HCT116 (cell line): ENCODE measurements at regions not wholly inside any gene's neighbourhood (a gene's known extent, or its start where the extent isn't known, plus 50 kb on each side); places are given as distances from the start of the nearest gene placed in this dataset.

ENCODE experiments used
- ATAC-seq: fragments of 200-7000 bp; cut with Tn5 transposase; 2 replicates; pipeline ENCODE4 v1.9.1; 2020; ENCODE audit warnings: mild to moderate bottlenecking, moderate library complexity
- BruUV-seq: library from RNA; stranded (reverse); fragments of 400-500 nt; replicated peaks from 2 replicates; lab custom pipeline; 2021; lab: Mats Ljungman, UMichigan
- CTCF ChIA-PET: fragments of 300-600 bp; sonication (Branson Sonifier 250); formaldehyde crosslinking; loops from one replicate; lab custom pipeline; 2021; ENCODE audit warnings: antibody characterized with exemption; lab: Charles Lee
- POLR2A ChIA-PET: fragments of 300-600, 350-600 bp; sonication (Branson Sonifier 250); formaldehyde crosslinking; loops from one replicate; lab custom pipeline; 2021; ENCODE audit warnings: antibody characterized with exemption; lab: Charles Lee
- RAD21 ChIA-PET, 2 experiments: fragments of 300-600 bp; sonication (Branson Sonifier 250); formaldehyde crosslinking; loops; one replicate each; lab custom pipeline; 2023; ENCODE audit warnings: low total read pairs in 2 of 2; ENCODE audit not compliant: uncharacterized antibody in 2 of 2, unreplicated experiment in 2 of 2, low non-redundant PET in 1 of 2; lab: Charles Lee
- DNase-seq: peaks from one replicate; pipeline ENCODE4 v3.0.0-alpha.2; 2010; ENCODE audit warnings: low read depth, low spot score
- H2AFZ ChIP-seq: fragments of 200-600 bp; shearing (Covaris generic), sonication (generic); 2 replicates; pipeline ENCODE4 v1.6.1; 2017; ENCODE audit warnings: low read depth, mixed run types, mixed read lengths, antibody characterized with exemption, low read length; ENCODE audit not compliant: poor library complexity, severe bottlenecking
- H3K27ac ChIP-seq: 2 replicates; pipeline ENCODE4 v1.5.1; 2012; ENCODE audit warnings: low read depth, low read length
- H3K27me3 ChIP-seq: fragments of 200-600 bp; sonication (generic); 2 replicates; pipeline ENCODE4 v1.6.1; 2016; ENCODE audit warnings: mixed run types, low read length, mixed read lengths; ENCODE audit not compliant: insufficient read depth
- H3K36me3 ChIP-seq, 2 experiments: fragments of 200-500 bp in 1 of 2; fragments of 200-600 bp in 1 of 2; sonication (Bioruptor generic) in 1 of 2; sonication (generic) in 1 of 2; 2 replicates each; pipeline versions ENCODE4 v1.5.1 to v1.6.1; 2014 to 2016; ENCODE audit warnings: low read length in 2 of 2, inconsistent platforms in 1 of 2, mixed read lengths in 1 of 2, mixed run types in 1 of 2; ENCODE audit not compliant: insufficient read depth in 2 of 2, control insufficient read depth in 1 of 2
- H3K4me1 ChIP-seq, 2 experiments: fragments of 200-600 bp in 1 of 2; sonication (generic) in 1 of 2; 2 replicates each; pipeline versions ENCODE4 v1.5.1 to v1.6.1; 2012 to 2017; ENCODE audit warnings: low read length in 2 of 2, inconsistent platforms in 1 of 2, mild to moderate bottlenecking in 1 of 2, mixed read lengths in 1 of 2, mixed run types in 1 of 2, moderate library complexity in 1 of 2; ENCODE audit not compliant: insufficient read depth in 2 of 2, control insufficient read depth in 1 of 2
- H3K4me2 ChIP-seq: fragments of 200-600 bp; sonication (generic); 2 replicates; pipeline ENCODE4 v1.6.1; 2017; ENCODE audit warnings: mixed run types, low read length, mixed read lengths
- H3K4me3 ChIP-seq, 2 experiments: fragments of 200-600 bp in 1 of 2; sonication (generic) in 1 of 2; replicated peaks in 1 of 2; 2 replicates each; pipeline ENCODE4 v1.5.1; 2011 to 2016; ENCODE audit warnings: low read length in 2 of 2, control low read depth in 1 of 2, low read depth in 1 of 2, mild to moderate bottlenecking in 1 of 2, mixed read lengths in 1 of 2, mixed run types in 1 of 2
- H3K79me2 ChIP-seq: fragments of 200-600 bp; sonication (generic); 2 replicates; pipeline ENCODE4 v1.6.1; 2017; ENCODE audit warnings: mild to moderate bottlenecking, mixed run types, low read length, moderate library complexity, mixed read lengths; ENCODE audit not compliant: insufficient read depth
- H3K9ac ChIP-seq: fragments of 200-600 bp; sonication (generic); 2 replicates; pipeline ENCODE4 v1.6.1; 2016; ENCODE audit warnings: low read length, mixed read lengths
- H3K9me2 ChIP-seq: fragments of 200-600 bp; sonication (generic), shearing (Covaris generic); 2 replicates; pipeline ENCODE4 v1.6.1; 2017; ENCODE audit warnings: mixed run types, mild to moderate bottlenecking, moderate library complexity; ENCODE audit not compliant: insufficient read depth
- H3K9me3 ChIP-seq, 2 experiments: fragments of 200-500 bp in 1 of 2; fragments of 200-600 bp in 1 of 2; sonication (Bioruptor generic) in 1 of 2; sonication (generic) in 1 of 2; 2 replicates each; pipeline ENCODE4 v1.6.1; 2014 to 2017; ENCODE audit warnings: low read length in 2 of 2, mixed read lengths in 2 of 2, inconsistent platforms in 1 of 2, low read depth in 1 of 2, mild to moderate bottlenecking in 1 of 2, mixed run types in 1 of 2, moderate library complexity in 1 of 2; ENCODE audit not compliant: control insufficient read depth in 1 of 2, insufficient read depth in 1 of 2
- H4K20me1 ChIP-seq: fragments of 200-600 bp; sonication (generic), shearing (Covaris generic); 2 replicates; pipeline ENCODE4 v1.6.1; 2017; ENCODE audit warnings: mixed run types, mild to moderate bottlenecking, moderate library complexity; ENCODE audit not compliant: insufficient read depth
- CBX3 ChIP-seq: IDR thresholded peaks from 2 replicates; pipeline ENCODE4 v1.6.1; 2012; ENCODE audit warnings: low read depth
- EGR1 ChIP-seq: IDR thresholded peaks from 2 replicates; pipeline ENCODE4 v1.6.1; 2012; ENCODE audit warnings: low read depth
- ELF1 ChIP-seq: IDR thresholded peaks from 2 replicates; pipeline ENCODE4 v1.6.1; 2012; ENCODE audit warnings: low read depth, borderline replicate concordance
- EZH2phosphoT487 ChIP-seq: fragments of 200-600 bp; IDR thresholded peaks from 2 replicates; pipeline ENCODE4 v1.6.1; 2018; ENCODE audit warnings: antibody characterized with exemption, borderline replicate concordance
- FOSL1 ChIP-seq: IDR thresholded peaks from 2 replicates; pipeline ENCODE4 v1.6.1; 2012; ENCODE audit warnings: low read depth
- JUND ChIP-seq: IDR thresholded peaks from 2 replicates; pipeline ENCODE4 v1.6.1; 2012
- POLR2AphosphoS5 ChIP-seq: IDR thresholded peaks from 2 replicates; pipeline ENCODE4 v1.6.1; 2011; ENCODE audit warnings: mild to moderate bottlenecking, low read depth, low read length, moderate library complexity
- SIN3A ChIP-seq: IDR thresholded peaks from 2 replicates; pipeline ENCODE4 v1.6.1; 2012; ENCODE audit warnings: low read depth
- SP1 ChIP-seq: IDR thresholded peaks from 2 replicates; pipeline ENCODE4 v1.6.1; 2012; ENCODE audit warnings: low read depth
- TCF7L2 ChIP-seq: IDR thresholded peaks from 2 replicates; pipeline ENCODE4 v1.7.0; 2011; ENCODE audit warnings: borderline replicate concordance, inconsistent platforms; ENCODE audit not compliant: insufficient read depth, insufficient read length; ENCODE audit errors: extremely low read depth
- YY1 ChIP-seq: IDR thresholded peaks from 2 replicates; pipeline ENCODE4 v1.6.1; 2011; ENCODE audit warnings: low read length, low read depth, moderate library complexity, mild to moderate bottlenecking; ENCODE audit not compliant: insufficient replicate concordance; ENCODE audit errors: extremely low read depth
- ZFX ChIP-seq: fragments of 450-650 bp; IDR thresholded peaks from 2 replicates; pipeline ENCODE4 v1.6.1; 2017
- ZNF274 ChIP-seq: fragments of 200-500 bp; sonication (Bioruptor generic); IDR thresholded peaks from 2 replicates; pipeline ENCODE4 v1.6.1; 2014; ENCODE audit warnings: mild to moderate bottlenecking, low read depth, low read length, inconsistent platforms
- intact Hi-C: fragments of 100-400 bp; cut with micrococcal nuclease; formaldehyde crosslinking; loops from 2 replicates; pipeline ENCODE4 v1.10.0; 2022
- TF ChIP-seq, protein P1 (sequence below): IDR thresholded peaks from 2 replicates; pipeline ENCODE4 v1.6.1; 2012; ENCODE audit warnings: low read depth
- TF ChIP-seq, protein P2 (sequence below): IDR thresholded peaks from 2 replicates; pipeline ENCODE4 v1.6.1; 2012

DNA sequence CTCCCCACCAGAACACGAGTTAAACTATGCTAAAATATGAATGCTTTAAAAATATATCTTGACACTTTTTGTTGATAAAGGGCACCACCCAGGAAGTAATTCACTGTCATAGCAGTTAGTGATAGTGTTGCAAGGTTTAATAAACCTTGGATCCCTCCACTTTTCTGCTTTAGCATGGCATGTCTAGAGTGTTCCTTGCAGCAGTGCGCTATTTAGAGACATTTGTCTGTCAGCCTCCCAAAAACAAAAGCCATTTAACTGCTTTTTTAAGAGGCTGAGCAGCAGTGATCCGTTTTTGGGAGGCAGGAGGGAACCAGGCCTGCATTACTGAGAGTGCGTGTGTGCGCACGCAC is 69.6 kb upstream of the RAB11FIP2 start:
- Histone ChIP-seq H3K4me1 (no peaks in the 10 kb centered on the region), H3K9ac (no peak overlapping the region), H3K27me3 (no peaks in the 10 kb centered on the region), H3K27ac (no peak overlapping the region), H3K9me3 (no peaks in the 10 kb centered on the region), H3K4me3 (no peak overlapping the region), H3K9me2 (no peaks in the 10 kb centered on the region), H2AFZ (no peak overlapping the region), H3K79me2 (no peaks in the 10 kb centered on the region), H3K36me3 (no peaks in the 10 kb centered on the region), H4K20me1 (no peaks in the 10 kb centered on the region), H3K4me2 (no peak overlapping the region)
- ATAC-seq (no peak), DNase-seq (no peak)
- ChIA-PET CTCF (no interaction called here), RAD21 (no interaction called here), POLR2A (no interaction called here)
- intact Hi-C loops, result no loop called here
- TF ChIP-seq, protein P1, sequence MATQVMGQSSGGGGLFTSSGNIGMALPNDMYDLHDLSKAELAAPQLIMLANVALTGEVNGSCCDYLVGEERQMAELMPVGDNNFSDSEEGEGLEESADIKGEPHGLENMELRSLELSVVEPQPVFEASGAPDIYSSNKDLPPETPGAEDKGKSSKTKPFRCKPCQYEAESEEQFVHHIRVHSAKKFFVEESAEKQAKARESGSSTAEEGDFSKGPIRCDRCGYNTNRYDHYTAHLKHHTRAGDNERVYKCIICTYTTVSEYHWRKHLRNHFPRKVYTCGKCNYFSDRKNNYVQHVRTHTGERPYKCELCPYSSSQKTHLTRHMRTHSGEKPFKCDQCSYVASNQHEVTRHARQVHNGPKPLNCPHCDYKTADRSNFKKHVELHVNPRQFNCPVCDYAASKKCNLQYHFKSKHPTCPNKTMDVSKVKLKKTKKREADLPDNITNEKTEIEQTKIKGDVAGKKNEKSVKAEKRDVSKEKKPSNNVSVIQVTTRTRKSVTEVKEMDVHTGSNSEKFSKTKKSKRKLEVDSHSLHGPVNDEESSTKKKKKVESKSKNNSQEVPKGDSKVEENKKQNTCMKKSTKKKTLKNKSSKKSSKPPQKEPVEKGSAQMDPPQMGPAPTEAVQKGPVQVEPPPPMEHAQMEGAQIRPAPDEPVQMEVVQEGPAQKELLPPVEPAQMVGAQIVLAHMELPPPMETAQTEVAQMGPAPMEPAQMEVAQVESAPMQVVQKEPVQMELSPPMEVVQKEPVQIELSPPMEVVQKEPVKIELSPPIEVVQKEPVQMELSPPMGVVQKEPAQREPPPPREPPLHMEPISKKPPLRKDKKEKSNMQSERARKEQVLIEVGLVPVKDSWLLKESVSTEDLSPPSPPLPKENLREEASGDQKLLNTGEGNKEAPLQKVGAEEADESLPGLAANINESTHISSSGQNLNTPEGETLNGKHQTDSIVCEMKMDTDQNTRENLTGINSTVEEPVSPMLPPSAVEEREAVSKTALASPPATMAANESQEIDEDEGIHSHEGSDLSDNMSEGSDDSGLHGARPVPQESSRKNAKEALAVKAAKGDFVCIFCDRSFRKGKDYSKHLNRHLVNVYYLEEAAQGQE, result no peak
- TF ChIP-seq SP1 (no peak), POLR2AphosphoS5 (no peak), JUND (no peak), YY1 (no peak), ELF1 (no peak), FOSL1 (no peak), SIN3A (no peak), TCF7L2 (no peak), ZFX (no peak), EZH2phosphoT487 (no peak), ZNF274 (no peak), CBX3 (no peak), EGR1 (no peak)
- TF ChIP-seq, protein P2, sequence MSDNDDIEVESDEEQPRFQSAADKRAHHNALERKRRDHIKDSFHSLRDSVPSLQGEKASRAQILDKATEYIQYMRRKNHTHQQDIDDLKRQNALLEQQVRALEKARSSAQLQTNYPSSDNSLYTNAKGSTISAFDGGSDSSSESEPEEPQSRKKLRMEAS, result no peak
- no TSS peak for BruUV-seq
